ENCODE measurements at regions not wholly inside any gene's neighbourhood (a gene's known extent, or its start where the extent isn't known, plus 50 kb on each side); places are given as distances from the start of the nearest gene placed in this dataset.

DNA sequence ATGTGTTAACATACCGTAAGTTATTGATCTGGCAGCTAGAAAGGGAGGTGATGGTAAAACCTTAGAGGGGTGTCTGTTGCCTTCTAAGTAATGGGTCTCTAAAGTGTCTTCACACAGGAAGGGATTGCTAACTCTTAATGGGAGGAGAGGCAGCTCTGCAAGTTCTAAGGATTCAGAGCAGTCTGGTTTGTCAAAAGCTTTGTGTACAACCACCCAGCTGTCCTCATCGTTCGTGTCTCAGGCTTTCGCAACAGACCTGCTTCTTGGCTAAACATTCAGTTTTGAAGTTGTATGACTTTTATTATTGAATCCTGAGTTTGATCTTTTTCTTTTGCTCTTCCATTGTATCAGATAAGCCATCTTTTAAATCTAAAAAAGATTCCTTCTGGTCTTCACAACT lies 404.9 kb downstream of the SQOR start:
- no peak for DNase-seq
- Histone ChIP-seq H3K36me3 (no peaks in the 10 kb centered on the region), H3K9me3 (no peaks in the 10 kb centered on the region), H3K4me3 (no peak overlapping the region), H3K27ac (no peak overlapping the region), H3K4me1 (no peaks in the 10 kb centered on the region), H3K27me3 (no peaks in the 10 kb centered on the region)
- intact Hi-C loops (cut with DNase I; ENCODE audit: low total_unique reads) = no loop called here
- no peak for TF ChIP-seq POLR2A (IDR thresholded peaks at IDR 0.05)
- TF ChIP-seq, protein P1, sequence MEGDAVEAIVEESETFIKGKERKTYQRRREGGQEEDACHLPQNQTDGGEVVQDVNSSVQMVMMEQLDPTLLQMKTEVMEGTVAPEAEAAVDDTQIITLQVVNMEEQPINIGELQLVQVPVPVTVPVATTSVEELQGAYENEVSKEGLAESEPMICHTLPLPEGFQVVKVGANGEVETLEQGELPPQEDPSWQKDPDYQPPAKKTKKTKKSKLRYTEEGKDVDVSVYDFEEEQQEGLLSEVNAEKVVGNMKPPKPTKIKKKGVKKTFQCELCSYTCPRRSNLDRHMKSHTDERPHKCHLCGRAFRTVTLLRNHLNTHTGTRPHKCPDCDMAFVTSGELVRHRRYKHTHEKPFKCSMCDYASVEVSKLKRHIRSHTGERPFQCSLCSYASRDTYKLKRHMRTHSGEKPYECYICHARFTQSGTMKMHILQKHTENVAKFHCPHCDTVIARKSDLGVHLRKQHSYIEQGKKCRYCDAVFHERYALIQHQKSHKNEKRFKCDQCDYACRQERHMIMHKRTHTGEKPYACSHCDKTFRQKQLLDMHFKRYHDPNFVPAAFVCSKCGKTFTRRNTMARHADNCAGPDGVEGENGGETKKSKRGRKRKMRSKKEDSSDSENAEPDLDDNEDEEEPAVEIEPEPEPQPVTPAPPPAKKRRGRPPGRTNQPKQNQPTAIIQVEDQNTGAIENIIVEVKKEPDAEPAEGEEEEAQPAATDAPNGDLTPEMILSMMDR (IDR thresholded peaks at IDR 0.05) = no peak

- Histone ChIP-seq H3K4me3 (no peak overlapping the region), H3K36me3 (no peaks in the 10 kb centered on the region), H3K4me1 (no peaks in the 10 kb centered on the region), H3K27ac (no peak overlapping the region), H3K9me3 (no peaks in the 10 kb centered on the region), H3K27me3 (no peaks in the 10 kb centered on the region)
- intact Hi-C loops (cut with DNase I; ENCODE audit: low total_unique reads) = no loop called here
- no peak for DNase-seq
- TF ChIP-seq, protein P1 (IDR thresholded peaks at IDR 0.05) = no peak
- TF ChIP-seq POLR2A (IDR thresholded peaks at IDR 0.05) = no peak
Observed at GRCh38 chr15:46041905-46042304, 407.1 kb downstream of the SQOR start.

GRCh38 chr15:46059921-46060594 lies 425.2 kb downstream of the SQOR start:
- H3K27me3 ChIP-seq = no peaks in the 10 kb centered on the region
- no peaks in the 10 kb centered on the region for H3K9me3 ChIP-seq
- peak; percentile 24 to 43 for DNase-seq
- H3K27ac ChIP-seq = peak overlapping the region in 1 of 2 donors; percentile 15
- H3K36me3 ChIP-seq = no peaks in the 10 kb centered on the region
- intact Hi-C loops (cut with DNase I; ENCODE audit: low total_unique reads) = no loop called here
- H3K4me1 ChIP-seq = no peaks in the 10 kb centered on the region
- H3K4me3 ChIP-seq = no peak overlapping the region
- no peak for TF ChIP-seq POLR2A (IDR thresholded peaks at IDR 0.05)
- TF ChIP-seq, protein P1 (IDR thresholded peaks at IDR 0.05) = no peak

DNA sequence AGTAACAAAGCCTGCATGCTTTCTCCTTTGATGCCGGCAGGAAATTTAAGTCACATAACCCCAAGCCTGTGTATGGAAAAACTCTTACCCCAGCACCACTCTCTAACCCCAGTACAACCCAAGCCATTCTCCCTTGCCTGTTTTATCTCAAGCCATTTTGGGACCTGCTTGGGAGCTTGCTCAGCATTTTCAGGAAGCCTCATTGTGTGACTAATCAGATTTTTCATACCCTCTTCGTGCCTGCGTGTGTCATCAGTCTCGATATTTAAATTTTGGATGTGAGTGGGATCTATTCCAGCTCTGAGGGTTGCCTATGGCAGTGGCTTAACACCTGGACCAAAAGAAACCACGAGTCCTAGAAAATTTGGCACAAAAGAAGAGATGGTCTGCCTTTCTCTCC lies 426.2 kb downstream of the SQOR start:
- H3K27ac ChIP-seq = no peak overlapping the region
- H3K36me3 ChIP-seq = no peaks in the 10 kb centered on the region
- TF ChIP-seq, protein P1 (IDR thresholded peaks at IDR 0.05) = no peak
- TF ChIP-seq POLR2A (IDR thresholded peaks at IDR 0.05) = no peak
- no peak for DNase-seq
- intact Hi-C loops (cut with DNase I; ENCODE audit: low total_unique reads) = no loop called here
- no peaks in the 10 kb centered on the region for H3K9me3 ChIP-seq
- H3K27me3 ChIP-seq = no peaks in the 10 kb centered on the region
- H3K4me3 ChIP-seq = no peak overlapping the region
- no peaks in the 10 kb centered on the region for H3K4me1 ChIP-seq

DNA sequence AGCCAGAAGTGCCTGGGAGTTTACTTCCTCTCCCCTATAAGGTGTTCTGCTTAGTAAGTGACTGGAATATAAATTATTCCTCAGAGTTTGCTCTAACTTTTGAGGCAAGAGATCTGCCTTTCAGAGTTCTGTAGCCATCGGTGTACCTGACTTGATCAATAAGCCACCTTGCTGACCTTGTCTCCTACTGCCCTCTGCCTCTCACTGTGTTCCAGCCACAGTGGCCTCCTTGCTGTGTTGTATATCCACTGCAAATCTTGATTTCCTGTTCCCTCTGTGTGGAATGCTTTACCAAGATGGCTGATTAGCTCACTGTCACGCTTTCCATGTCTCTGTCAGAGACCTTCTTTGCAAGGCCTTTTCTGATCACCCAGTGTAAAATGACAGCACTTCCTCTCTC lies 442.4 kb downstream of the SQOR start:
- no peaks in the 10 kb centered on the region for H3K9me3 ChIP-seq
- no peak for DNase-seq
- peaks cover 0 to 3% of the 10 kb centered on the region in 2 donors for H3K4me1 ChIP-seq
- no peaks in the 10 kb centered on the region for H3K36me3 ChIP-seq
- H3K27me3 ChIP-seq = no peaks in the 10 kb centered on the region
- intact Hi-C loops (cut with DNase I; ENCODE audit: low total_unique reads) = no loop called here
- TF ChIP-seq POLR2A (IDR thresholded peaks at IDR 0.05) = no peak
- TF ChIP-seq, protein P1 (IDR thresholded peaks at IDR 0.05) = no peak
- H3K27ac ChIP-seq = no peak overlapping the region
- H3K4me3 ChIP-seq = no peak overlapping the region

Data from uterus (tissue), 3 donors.